ENCODE measurements at regions not wholly inside any gene's neighbourhood (a gene's known extent, or its start where the extent isn't known, plus 50 kb on each side); places are given as distances from the start of the nearest gene placed in this dataset.

- Histone ChIP-seq H3K36me3 (ENCODE audit: low read depth, low read length) (no peaks in the 10 kb centered on the region), H3K9me2 (replicated peaks; ENCODE audit: low read length) (no peaks in the 10 kb centered on the region), H3K9ac (ENCODE audit: low read length) (no peak overlapping the region), H3F3A (ENCODE audit: low read length, unreplicated experiment) (no peaks in the 10 kb centered on the region), H3K4me1 (ENCODE audit: insufficient read depth, low read length) (no peaks in the 10 kb centered on the region), H3K9me3 (ENCODE audit: low read length) (no peaks in the 10 kb centered on the region), H3K4me3 (ENCODE audit: low read length) (no peak overlapping the region), H2AFZ (ENCODE audit: low read length) (no peak overlapping the region), H4K20me1 (ENCODE audit: low read length) (no peaks in the 10 kb centered on the region), H3K27me3 (ENCODE audit: low read length) (no peaks in the 10 kb centered on the region), H3K4me2 (ENCODE audit: low read length) (no peak overlapping the region), H3K27ac (ENCODE audit: low read length) (no peak overlapping the region), H3K79me2 (ENCODE audit: low read length) (no peaks in the 10 kb centered on the region)
- no peak for TF ChIP-seq EZH2 (IDR thresholded peaks at IDR 0.05; ENCODE audit: low read length, unreplicated experiment)
- no peak for TF ChIP-seq CTCF (conservative IDR thresholded peaks at IDR 0.05; ENCODE audit: low read depth, low read length)
- no peak for TF ChIP-seq EZH2phosphoT487 (IDR thresholded peaks at IDR 0.05; ENCODE audit: borderline replicate concordance, low read length)
- no TSS peak for BruUV-seq (replicated peaks)
- ChIA-PET CTCF (no interaction called here), POLR2A (ENCODE audit: unreplicated experiment) (no interaction called here)
- intact Hi-C loops (cut with micrococcal nuclease): no loop called here
- DNase-seq (no peak), ATAC-seq (no peak)
Observed at GRCh38 chr1:55329091-55329490, 113.9 kb upstream of the USP24 start.

- Histone ChIP-seq H3K9ac (ENCODE audit: low read length) (no peak overlapping the region), H3F3A (ENCODE audit: low read length, unreplicated experiment) (peaks cover 5% of the 10 kb centered on the region), H4K20me1 (ENCODE audit: low read length) (no peaks in the 10 kb centered on the region), H3K4me2 (ENCODE audit: low read length) (no peak overlapping the region), H3K9me3 (ENCODE audit: low read length) (no peaks in the 10 kb centered on the region), H2AFZ (ENCODE audit: low read length) (no peak overlapping the region), H3K9me2 (replicated peaks; ENCODE audit: low read length) (no peaks in the 10 kb centered on the region), H3K27ac (ENCODE audit: low read length) (no peak overlapping the region), H3K27me3 (ENCODE audit: low read length) (no peaks in the 10 kb centered on the region), H3K79me2 (ENCODE audit: low read length) (no peaks in the 10 kb centered on the region), H3K4me1 (ENCODE audit: insufficient read depth, low read length) (peaks cover 16% of the 10 kb centered on the region), H3K36me3 (ENCODE audit: low read depth, low read length) (no peaks in the 10 kb centered on the region), H3K4me3 (ENCODE audit: low read length) (no peak overlapping the region)
- POLR2A ChIA-PET (ENCODE audit: unreplicated experiment): no interaction called here
- BruUV-seq (replicated peaks): no TSS peak
- ATAC-seq (no peak), DNase-seq (no peak)
- no peak for TF ChIP-seq CTCF (conservative IDR thresholded peaks at IDR 0.05; ENCODE audit: low read depth, low read length)
- TF ChIP-seq EZH2 (IDR thresholded peaks at IDR 0.05; ENCODE audit: low read length, unreplicated experiment): no peak
- TF ChIP-seq EZH2phosphoT487 (IDR thresholded peaks at IDR 0.05; ENCODE audit: borderline replicate concordance, low read length): no peak
- intact Hi-C loops (cut with micrococcal nuclease): no loop called here
- CTCF ChIA-PET: no interaction called here
Observed at GRCh38 chr1:55326496-55327243, 111.5 kb upstream of the USP24 start.

- ChIA-PET CTCF (no interaction called here), POLR2A (ENCODE audit: unreplicated experiment) (no interaction called here)
- ATAC-seq (no peak), DNase-seq (no peak)
- no peak overlapping the region for H2AFZ ChIP-seq (ENCODE audit: low read length)
- H3K4me3 ChIP-seq (ENCODE audit: low read length): no peak overlapping the region
- H3F3A ChIP-seq (ENCODE audit: low read length, unreplicated experiment): peaks cover 5% of the 10 kb centered on the region
- no peaks in the 10 kb centered on the region for H3K9me3 ChIP-seq (ENCODE audit: low read length)
- H4K20me1 ChIP-seq (ENCODE audit: low read length): no peaks in the 10 kb centered on the region
- H3K4me1 ChIP-seq (ENCODE audit: insufficient read depth, low read length): peaks cover 21% of the 10 kb centered on the region
- H3K9me2 ChIP-seq (replicated peaks; ENCODE audit: low read length): no peaks in the 10 kb centered on the region
- intact Hi-C loops (cut with micrococcal nuclease): no loop called here
- H3K4me2 ChIP-seq (ENCODE audit: low read length): no peak overlapping the region
- no peak overlapping the region for H3K9ac ChIP-seq (ENCODE audit: low read length)
- no peak overlapping the region for H3K27ac ChIP-seq (ENCODE audit: low read length)
- no peaks in the 10 kb centered on the region for H3K27me3 ChIP-seq (ENCODE audit: low read length)
- TF ChIP-seq EZH2 (IDR thresholded peaks at IDR 0.05; ENCODE audit: low read length, unreplicated experiment): no peak
- TF ChIP-seq CTCF (conservative IDR thresholded peaks at IDR 0.05; ENCODE audit: low read depth, low read length): no peak
- no peak for TF ChIP-seq EZH2phosphoT487 (IDR thresholded peaks at IDR 0.05; ENCODE audit: borderline replicate concordance, low read length)
- BruUV-seq (replicated peaks): no TSS peak
- no peaks in the 10 kb centered on the region for H3K79me2 ChIP-seq (ENCODE audit: low read length)
- H3K36me3 ChIP-seq (ENCODE audit: low read depth, low read length): no peaks in the 10 kb centered on the region
Observed at GRCh38 chr1:55323760-55324159, 108.6 kb upstream of the USP24 start.
